Vagina (tissue), 2 donors: ENCODE measurements at regions not wholly inside any gene's neighbourhood (a gene's known extent, or its start where the extent isn't known, plus 50 kb on each side); places are given as distances from the start of the nearest gene placed in this dataset.

ENCODE experiments used
- CTCF ChIP-seq, 3 experiments: fragments of 450-650 bp in 2 of 3; fragments of 200-600 bp in 1 of 3; sonication (generic) in 1 of 3; IDR thresholded peaks; one replicate each; pipeline ENCODE4 v1.5.1; 2017 to 2019; ENCODE audit warnings: antibody characterized with exemption in 3 of 3, mild to moderate bottlenecking in 2 of 3, moderate library complexity in 2 of 3
- POLR2A ChIP-seq, 2 donors: fragments of 450-650 bp; IDR thresholded peaks; one replicate each; pipeline ENCODE4 v1.6.1; 2017; ENCODE audit warnings: antibody characterized with exemption in 2 of 2, mild to moderate bottlenecking in 2 of 2, moderate library complexity in 2 of 2

GRCh38 chr16:17568239-17568638 is 97.5 kb upstream of the XYLT1 start:
- TF ChIP-seq CTCF (IDR thresholded peaks at IDR 0.05) (no peak), POLR2A (IDR thresholded peaks at IDR 0.05) (no peak)
